ENCODE measurements at regions not wholly inside any gene's neighbourhood (a gene's known extent, or its start where the extent isn't known, plus 50 kb on each side); places are given as distances from the start of the nearest gene placed in this dataset.

DNA sequence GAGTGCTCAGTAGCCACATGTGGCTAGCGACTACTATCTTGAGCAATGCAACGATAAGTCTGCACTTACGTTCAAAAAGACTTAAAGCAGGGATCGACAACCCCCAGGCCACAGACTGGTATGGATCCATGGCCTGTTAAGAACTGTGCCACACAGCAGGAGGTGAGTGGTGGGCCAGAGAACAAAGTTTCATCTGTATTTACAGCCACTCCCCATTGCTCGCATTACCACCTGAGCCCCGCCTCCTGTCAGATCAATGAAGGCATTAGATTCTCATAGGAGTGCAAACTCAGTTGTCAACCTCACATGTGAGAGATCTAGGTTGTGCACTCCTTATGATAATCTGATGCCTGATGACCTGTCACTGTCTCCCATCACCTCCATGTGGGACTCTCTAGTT is 103.6 kb upstream of the ZRANB2 start:
- DNase-seq (ENCODE audit: low spot score): no peak

DNA sequence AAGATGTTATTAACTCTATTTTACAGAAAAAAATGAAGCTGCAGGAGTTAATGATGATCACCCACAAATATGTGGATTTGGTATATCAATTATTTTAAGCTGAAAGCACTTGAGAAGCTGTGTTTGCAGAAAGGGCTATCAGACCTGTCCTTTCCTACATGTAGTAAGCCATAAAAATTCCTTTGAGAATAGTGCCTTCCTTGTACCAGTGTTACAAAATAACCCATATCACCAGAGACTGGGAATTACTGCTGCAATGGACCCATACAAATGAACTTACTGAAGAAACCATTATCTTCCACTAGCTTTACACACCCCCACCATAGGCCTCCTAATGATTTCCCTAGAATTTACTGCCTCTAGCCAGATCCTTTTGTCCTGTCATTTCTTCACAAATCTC is 99.2 kb upstream of the ZRANB2 start:
- no peak for DNase-seq (ENCODE audit: low spot score)

- no peak for DNase-seq (ENCODE audit: low spot score)
These were observed 90.1 kb upstream of the ZRANB2 start for GRCh38 chr1:71170925-71171324.

DNA sequence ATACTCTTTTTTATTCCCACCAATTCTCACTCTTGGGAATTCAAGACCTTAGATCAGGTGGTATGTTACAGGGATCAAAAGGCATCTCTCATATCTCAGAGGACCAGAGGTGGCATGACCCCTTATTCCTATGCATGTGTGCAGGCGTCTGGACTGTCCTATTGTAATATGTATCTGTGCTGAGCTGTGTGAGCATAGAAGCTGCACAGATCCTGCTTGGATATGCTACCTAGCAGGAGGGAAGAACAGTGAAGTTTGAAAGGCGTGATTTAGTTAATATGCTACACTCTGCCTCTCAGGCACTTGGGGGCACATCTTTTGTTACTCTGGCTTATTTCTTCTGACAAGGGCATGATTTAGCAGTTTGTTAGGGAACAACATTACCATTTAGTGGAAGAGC is 86.7 kb upstream of the ZRANB2 start:
- DNase-seq (ENCODE audit: low spot score): no peak

- DNase-seq (ENCODE audit: low spot score): no peak
These were observed 85.6 kb upstream of the ZRANB2 start for GRCh38 chr1:71166178-71167173.

DNA sequence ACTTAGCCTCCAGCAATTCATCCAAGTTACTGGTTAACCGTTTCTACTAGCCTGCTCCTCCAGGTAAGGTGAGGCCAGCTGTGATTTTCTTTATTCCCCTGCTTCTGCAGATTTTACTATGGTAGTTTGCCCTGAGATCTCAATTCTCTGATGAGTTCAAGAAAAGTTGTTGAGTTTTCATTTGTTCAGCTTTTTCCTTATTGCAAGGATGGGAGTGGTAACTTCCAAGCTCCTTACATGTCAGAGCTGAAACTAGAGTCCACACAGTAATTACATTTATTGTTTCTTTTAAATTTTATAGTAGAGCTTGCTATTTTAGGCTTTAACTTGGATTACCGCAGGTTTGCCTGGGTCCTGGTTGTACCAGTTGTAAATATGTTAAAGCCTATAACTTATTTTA is 76.9 kb upstream of the ZRANB2 start:
- DNase-seq (ENCODE audit: low spot score): no peak

DNA sequence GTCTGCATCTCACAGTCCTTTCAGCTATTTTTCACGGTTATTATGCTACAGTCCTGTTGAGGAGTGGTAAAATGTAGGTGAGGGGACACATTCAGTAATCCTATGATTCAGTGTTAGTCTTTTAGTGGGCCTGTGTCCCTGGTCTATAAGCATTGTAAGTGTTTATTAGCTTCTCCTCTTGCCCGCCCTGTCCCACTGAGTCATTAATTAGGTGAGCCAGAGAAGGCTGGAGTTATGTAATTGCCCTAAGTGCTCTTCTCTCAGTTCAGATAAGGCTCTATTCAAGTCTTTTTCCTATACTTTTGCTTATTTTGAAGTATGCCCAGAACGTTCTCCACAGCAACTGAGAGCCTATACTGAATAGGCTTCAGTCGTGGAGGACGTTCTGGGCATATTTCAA is 76.3 kb upstream of the ZRANB2 start:
- DNase-seq (ENCODE audit: low spot score): no peak

DNA sequence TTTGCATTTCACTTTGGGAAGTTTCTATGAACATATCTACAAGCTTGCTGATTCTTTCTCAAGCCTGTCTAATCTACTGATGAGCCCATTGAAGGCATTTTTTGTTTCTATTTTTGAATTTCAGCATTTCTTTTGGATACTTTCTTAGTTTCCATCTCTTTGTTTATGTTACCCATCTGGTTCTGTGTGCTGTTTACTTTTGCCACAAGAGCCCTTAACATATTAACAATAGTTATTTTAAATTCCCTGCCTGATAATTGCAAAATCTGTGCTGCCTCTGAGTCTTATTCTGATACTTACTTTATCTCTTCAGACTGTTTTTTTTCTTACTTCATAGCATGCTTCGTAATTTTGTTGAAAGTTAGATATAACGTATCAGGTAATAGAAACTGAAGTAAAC is 75.8 kb upstream of the ZRANB2 start:
- DNase-seq (ENCODE audit: low spot score): no peak

GRCh38 chr1:71154429-71154828 is 73.6 kb upstream of the ZRANB2 start:
- DNase-seq (ENCODE audit: low spot score): no peak

GRCh38 chr1:71153826-71154225 is 73.0 kb upstream of the ZRANB2 start:
- no peak for DNase-seq (ENCODE audit: low spot score)

- DNase-seq (ENCODE audit: low spot score): no peak
These were observed 67.0 kb upstream of the ZRANB2 start for GRCh38 chr1:71147637-71148360.

DNA sequence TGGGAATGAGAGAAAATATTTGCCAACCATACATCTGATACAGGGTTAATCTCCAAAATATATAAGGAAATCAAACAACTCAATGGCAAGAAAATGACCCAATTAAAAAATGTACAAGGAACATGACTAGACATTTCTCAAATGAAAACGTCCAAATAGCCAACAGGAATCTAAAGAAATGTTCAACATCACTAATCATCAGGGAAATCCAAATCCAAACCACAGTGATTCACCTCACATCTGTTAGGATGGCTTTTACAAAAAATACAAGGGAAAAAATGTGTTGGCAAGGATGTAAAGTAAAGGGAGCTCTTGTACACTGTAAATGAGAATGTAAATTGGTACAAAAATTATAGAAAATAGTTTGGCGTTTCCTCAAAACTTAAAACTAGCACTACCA is 54.7 kb upstream of the ZRANB2 start:
- DNase-seq (ENCODE audit: low spot score): no peak
